ENCODE measurements at regions not wholly inside any gene's neighbourhood (a gene's known extent, or its start where the extent isn't known, plus 50 kb on each side); places are given as distances from the start of the nearest gene placed in this dataset.

- H3K27ac ChIP-seq (ENCODE audit: low read depth in 2 of 2, low read length in 2 of 2), result no peak overlapping the region
- FAIRE-seq, result no peak
Observed at GRCh38 chr18:38690626-38691025, 1125.0 kb upstream of the CELF4 start.

DNA sequence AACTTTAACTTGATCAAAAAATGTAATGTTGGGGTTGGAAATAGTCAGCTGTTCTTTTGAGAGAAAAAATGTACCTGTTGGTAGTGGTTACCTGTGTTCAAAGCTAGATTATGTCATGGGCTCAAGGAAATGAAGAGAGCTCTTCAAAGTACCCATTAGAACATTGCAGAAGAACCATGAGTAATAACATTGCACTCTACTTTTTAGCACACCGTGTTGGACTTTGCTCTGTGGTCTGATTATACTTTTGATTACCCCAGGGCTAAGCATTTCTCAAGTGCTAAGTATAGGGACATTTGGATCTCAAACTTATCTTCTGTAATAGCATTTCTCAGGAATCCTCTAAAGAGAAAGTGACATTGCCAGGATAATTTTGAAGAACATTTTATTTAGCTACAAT, 1122.8 kb upstream of the CELF4 start:
- no peak overlapping the region for H3K4me3 ChIP-seq (ENCODE audit: low read length in 3 of 3)
- H3K36me3 ChIP-seq (ENCODE audit: control insufficient read depth in 2 of 3, insufficient read depth in 3 of 3, low read length in 3 of 3), result no peaks in the 10 kb centered on the region

More at GRCh38 chr18:38690626-38691025, 1125.0 kb upstream of the CELF4 start:
- no peak overlapping the region for H3K4me3 ChIP-seq (ENCODE audit: low read length in 3 of 3)
- DNase-seq, result peak in 1 of 5 donors; percentile 48
- no peaks in the 10 kb centered on the region for H3K36me3 ChIP-seq (ENCODE audit: control insufficient read depth in 2 of 3, insufficient read depth in 3 of 3, low read length in 3 of 3)
- TF ChIP-seq, protein P1, sequence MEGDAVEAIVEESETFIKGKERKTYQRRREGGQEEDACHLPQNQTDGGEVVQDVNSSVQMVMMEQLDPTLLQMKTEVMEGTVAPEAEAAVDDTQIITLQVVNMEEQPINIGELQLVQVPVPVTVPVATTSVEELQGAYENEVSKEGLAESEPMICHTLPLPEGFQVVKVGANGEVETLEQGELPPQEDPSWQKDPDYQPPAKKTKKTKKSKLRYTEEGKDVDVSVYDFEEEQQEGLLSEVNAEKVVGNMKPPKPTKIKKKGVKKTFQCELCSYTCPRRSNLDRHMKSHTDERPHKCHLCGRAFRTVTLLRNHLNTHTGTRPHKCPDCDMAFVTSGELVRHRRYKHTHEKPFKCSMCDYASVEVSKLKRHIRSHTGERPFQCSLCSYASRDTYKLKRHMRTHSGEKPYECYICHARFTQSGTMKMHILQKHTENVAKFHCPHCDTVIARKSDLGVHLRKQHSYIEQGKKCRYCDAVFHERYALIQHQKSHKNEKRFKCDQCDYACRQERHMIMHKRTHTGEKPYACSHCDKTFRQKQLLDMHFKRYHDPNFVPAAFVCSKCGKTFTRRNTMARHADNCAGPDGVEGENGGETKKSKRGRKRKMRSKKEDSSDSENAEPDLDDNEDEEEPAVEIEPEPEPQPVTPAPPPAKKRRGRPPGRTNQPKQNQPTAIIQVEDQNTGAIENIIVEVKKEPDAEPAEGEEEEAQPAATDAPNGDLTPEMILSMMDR (IDR thresholded peaks at IDR 0.05; ENCODE audit: borderline replicate concordance, extremely low read depth, insufficient read depth), result no peak
- no peaks in the 10 kb centered on the region for H3K9me3 ChIP-seq (ENCODE audit: control insufficient read depth in 2 of 3, insufficient read depth in 1 of 3, low read length in 3 of 3)
- H3K9ac ChIP-seq (ENCODE audit: low read length in 3 of 3), result no peak overlapping the region
- H3K4me1 ChIP-seq (ENCODE audit: control insufficient read depth in 2 of 3, insufficient read depth in 2 of 3, low read depth in 1 of 3, low read length in 3 of 3), result no peaks in the 10 kb centered on the region
- H3K27me3 ChIP-seq (ENCODE audit: control insufficient read depth, insufficient read depth, low read length), result no peaks in the 10 kb centered on the region
- intact Hi-C loops (cut with DNase I), result no loop called here

GRCh38 chr18:38670486-38670885, 1104.9 kb upstream of the CELF4 start:
- no peak for DNase-seq
- no peak for FAIRE-seq
- H3K4me3 ChIP-seq (ENCODE audit: low read length in 3 of 3), result peak overlapping the region in 1 of 3 donors; percentile 18
- H3K9me3 ChIP-seq (ENCODE audit: control insufficient read depth in 2 of 3, insufficient read depth in 1 of 3, low read length in 3 of 3), result peaks cover 0 to 22% (median 4%) of the 10 kb centered on the region in 3 donors
- TF ChIP-seq, protein P1 (IDR thresholded peaks at IDR 0.05; ENCODE audit: borderline replicate concordance, extremely low read depth, insufficient read depth), result no peak
- no peaks in the 10 kb centered on the region for H3K36me3 ChIP-seq (ENCODE audit: control insufficient read depth in 2 of 3, insufficient read depth in 3 of 3, low read length in 3 of 3)
- intact Hi-C loops (cut with DNase I), result no loop called here
- H3K9ac ChIP-seq (ENCODE audit: low read length in 3 of 3), result no peak overlapping the region
- no peak overlapping the region for H3K27ac ChIP-seq (ENCODE audit: low read depth in 2 of 2, low read length in 2 of 2)
- no peaks in the 10 kb centered on the region for H3K27me3 ChIP-seq (ENCODE audit: control insufficient read depth, insufficient read depth, low read length)
- H3K4me1 ChIP-seq (ENCODE audit: control insufficient read depth in 2 of 3, insufficient read depth in 2 of 3, low read depth in 1 of 3, low read length in 3 of 3), result no peaks in the 10 kb centered on the region

More for the DNA sequence above, 1122.8 kb upstream of the CELF4 start:
- Histone ChIP-seq H3K27me3 (ENCODE audit: control insufficient read depth, insufficient read depth, low read length) (no peaks in the 10 kb centered on the region), H3K9ac (ENCODE audit: low read length in 3 of 3) (no peak overlapping the region), H3K9me3 (ENCODE audit: control insufficient read depth in 2 of 3, insufficient read depth in 1 of 3, low read length in 3 of 3) (no peaks in the 10 kb centered on the region), H3K27ac (ENCODE audit: low read depth in 2 of 2, low read length in 2 of 2) (no peak overlapping the region), H3K4me1 (ENCODE audit: control insufficient read depth in 2 of 3, insufficient read depth in 2 of 3, low read depth in 1 of 3, low read length in 3 of 3) (no peaks in the 10 kb centered on the region)
- FAIRE-seq, result no peak
- TF ChIP-seq, protein P1 (IDR thresholded peaks at IDR 0.05; ENCODE audit: borderline replicate concordance, extremely low read depth, insufficient read depth), result no peak
- intact Hi-C loops (cut with DNase I), result no loop called here
- no peak for DNase-seq

GRCh38 chr18:38664929-38665328, 1099.3 kb upstream of the CELF4 start:
- TF ChIP-seq, protein P1 (IDR thresholded peaks at IDR 0.05; ENCODE audit: borderline replicate concordance, extremely low read depth, insufficient read depth), result no peak
- H3K9ac ChIP-seq (ENCODE audit: low read length in 3 of 3), result no peak overlapping the region
- no peak overlapping the region for H3K27ac ChIP-seq (ENCODE audit: low read depth in 2 of 2, low read length in 2 of 2)
- intact Hi-C loops (cut with DNase I), result no loop called here
- no peaks in the 10 kb centered on the region for H3K4me1 ChIP-seq (ENCODE audit: control insufficient read depth in 2 of 3, insufficient read depth in 2 of 3, low read depth in 1 of 3, low read length in 3 of 3)
- no peaks in the 10 kb centered on the region for H3K36me3 ChIP-seq (ENCODE audit: control insufficient read depth in 2 of 3, insufficient read depth in 3 of 3, low read length in 3 of 3)
- DNase-seq, result no peak
- no peak for FAIRE-seq
- no peaks in the 10 kb centered on the region for H3K9me3 ChIP-seq (ENCODE audit: control insufficient read depth in 2 of 3, insufficient read depth in 1 of 3, low read length in 3 of 3)
- no peak overlapping the region for H3K4me3 ChIP-seq (ENCODE audit: low read length in 3 of 3)
- no peaks in the 10 kb centered on the region for H3K27me3 ChIP-seq (ENCODE audit: control insufficient read depth, insufficient read depth, low read length)
